Stimulated activated CD4-positive, alpha-beta T cell treated with anti-CD3 and anti-CD28 coated beads, Interleukin-4, amount 100 ng/mL, for 4 hours (primary cell): ENCODE measurements at regions not wholly inside any gene's neighbourhood (a gene's known extent, or its start where the extent isn't known, plus 50 kb on each side); places are given as distances from the start of the nearest gene placed in this dataset.
"Not testable (repeated sequence)": the region's sequence is repeated elsewhere in the genome, so short reads cannot be mapped to it uniquely, and the experiment has no call there.

Source experiments
- DNase-seq, 2 experiments: peaks; one replicate each; pipeline ENCODE4 v3.0.0-alpha.2; 2020

DNA sequence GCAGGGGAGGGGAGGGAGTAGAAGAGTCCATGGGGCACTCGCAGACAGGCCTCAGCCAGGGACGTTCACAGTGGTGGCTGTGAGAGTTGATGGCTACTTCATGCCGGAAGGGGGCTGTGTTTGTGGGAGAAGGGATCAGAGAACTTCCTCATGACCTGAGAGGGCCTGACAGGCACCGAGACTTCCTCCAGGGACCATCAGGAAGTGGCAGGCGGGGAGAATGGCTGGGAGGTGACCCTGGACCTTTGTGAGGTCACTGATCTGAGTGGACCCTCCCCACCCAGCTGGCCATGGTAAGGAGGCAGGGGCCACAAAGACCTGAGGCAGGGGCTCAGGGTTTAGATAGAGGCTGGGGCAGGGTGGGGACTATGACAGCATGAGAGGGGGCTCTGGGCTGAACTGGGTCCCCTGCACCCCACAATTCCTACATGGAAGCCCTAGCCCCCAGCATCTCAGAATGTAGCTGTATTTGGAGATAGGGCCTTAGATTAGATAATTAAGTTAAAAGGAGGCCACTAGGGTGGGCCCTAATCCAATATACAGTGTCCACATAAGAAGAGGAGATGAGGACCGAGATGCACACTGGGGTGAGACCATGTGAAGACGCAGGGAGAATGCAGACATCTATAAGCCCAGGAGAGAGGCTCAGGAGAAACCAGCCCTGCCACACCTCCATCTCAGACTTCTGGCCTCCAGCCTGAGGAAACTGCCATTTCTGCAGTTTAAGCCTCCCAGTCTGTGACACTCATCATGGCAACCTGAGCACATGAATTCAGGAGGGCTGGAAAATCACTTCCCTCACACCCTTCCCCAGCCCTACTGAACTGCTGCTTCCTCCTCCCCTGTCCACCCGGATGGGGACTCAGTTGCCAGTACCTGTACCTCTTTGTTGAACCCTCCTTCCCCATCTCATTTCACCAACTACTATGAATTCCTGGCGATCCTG, 273.9 kb upstream of the ZNF32 start:
- no peak for DNase-seq

DNA sequence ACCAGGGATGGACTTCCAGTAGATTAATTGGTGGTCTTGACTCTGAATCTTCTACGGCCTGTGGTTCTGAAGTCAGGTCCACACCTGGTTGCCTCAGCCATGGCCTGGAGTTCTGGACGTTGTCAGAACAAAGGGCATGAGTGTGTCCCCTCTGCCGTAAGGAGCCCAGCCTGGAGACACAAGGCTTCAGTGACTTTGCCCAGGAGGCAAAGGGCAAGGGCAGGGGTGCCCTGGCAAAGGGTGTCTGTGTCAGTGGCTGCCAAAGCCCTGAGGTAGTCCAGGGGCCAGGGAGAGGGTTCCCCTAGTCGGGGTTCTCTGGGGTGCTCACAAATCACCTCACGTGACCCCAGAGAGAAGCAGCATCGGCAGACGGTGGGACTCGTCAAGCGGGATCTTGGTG, 273.2 kb upstream of the ZNF32 start:
- DNase-seq = no peak

DNA sequence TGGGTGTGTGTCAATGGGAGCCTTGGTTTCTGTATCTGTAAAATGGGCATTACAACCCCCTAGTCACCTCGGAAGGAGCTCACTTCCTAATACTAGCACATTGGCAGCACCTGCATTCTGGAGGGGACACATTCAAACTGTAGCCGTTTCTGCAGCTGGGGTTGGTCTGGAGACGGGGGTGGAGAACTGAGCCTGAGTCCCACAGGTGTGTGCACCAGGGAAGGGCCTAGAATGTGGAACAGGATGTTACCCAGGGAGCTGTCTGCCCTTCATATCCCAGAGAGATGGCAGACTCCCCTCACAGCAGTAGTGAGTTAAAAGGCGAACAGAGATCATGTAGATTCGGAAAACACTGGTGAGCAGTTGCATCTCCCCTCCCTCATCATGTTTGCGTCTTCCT, 272.8 kb upstream of the ZNF32 start:
- DNase-seq = no peak

DNA sequence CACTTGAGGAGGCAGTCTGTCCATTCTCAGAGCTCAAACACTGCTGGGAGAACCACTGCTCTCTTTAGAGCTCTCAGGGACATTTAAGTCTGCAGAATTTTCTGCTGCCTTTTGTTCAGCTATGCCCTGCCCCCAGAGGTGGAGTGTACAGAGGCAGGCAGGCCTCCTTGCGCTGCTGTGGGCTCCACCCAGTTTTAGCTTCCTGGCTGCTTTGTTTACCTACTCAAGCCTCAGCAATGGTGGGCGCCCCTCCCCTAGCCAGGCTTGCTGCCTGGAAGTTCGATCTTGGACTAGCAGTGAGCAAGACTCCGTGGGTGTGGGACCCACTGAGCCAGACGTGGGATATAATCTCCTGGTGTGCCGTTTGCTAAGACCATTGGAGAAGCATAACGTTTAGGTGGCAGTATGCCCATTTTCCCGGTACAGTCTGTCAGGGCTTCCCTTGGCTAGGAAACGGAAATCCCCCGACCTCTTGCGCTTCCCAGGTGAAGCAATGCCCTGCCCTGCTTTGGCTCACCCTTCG, 271.6 kb upstream of the ZNF32 start:
- not testable (repeated sequence) for DNase-seq

DNA sequence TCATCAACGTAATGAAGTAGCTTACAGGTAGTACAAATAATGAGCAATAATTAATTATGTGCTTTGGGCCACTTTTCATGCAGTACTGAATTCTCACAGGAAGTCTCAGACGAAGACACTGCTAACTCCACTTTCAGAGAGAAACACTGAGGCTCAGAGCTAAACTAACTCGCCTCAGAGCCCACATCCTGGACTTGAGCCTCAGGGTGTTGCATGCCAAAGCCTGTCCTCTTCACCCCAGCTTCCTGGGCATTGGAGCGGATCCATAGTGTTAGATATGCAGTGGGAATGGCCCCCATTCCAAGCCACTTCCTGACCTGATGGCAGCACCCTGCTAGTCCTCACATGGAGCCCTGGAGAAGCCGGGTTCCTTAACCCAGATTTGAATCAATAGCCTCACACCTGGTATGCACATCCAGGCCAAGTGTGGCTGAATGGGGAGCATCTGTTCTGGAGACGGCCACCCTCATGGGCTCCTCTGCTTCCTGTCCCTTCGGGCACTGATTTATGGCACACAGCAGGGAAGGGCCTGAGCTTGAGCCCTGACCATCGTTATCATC, 265.1 kb upstream of the ZNF32 start:
- DNase-seq = no peak

DNA sequence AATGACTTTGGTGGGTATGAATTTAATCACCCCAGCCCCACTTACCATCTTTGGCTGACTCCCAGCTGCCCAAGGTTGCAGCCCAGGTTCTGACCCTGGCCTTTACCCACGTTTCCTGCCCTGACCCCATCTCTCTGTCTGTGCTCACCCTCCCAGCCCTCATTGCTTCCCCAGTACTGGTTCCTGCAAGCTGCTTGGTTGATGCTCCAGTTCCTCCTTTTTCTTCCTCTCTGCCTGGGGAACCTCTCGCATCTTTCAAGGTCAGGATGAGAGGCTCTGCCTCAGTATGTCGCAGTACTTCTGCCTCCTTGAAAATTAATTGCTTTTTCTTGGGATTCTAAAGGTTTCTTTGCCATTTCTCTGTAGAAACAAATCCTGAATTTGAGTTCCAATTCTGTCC, 263.8 kb upstream of the ZNF32 start:
- no peak for DNase-seq

DNA sequence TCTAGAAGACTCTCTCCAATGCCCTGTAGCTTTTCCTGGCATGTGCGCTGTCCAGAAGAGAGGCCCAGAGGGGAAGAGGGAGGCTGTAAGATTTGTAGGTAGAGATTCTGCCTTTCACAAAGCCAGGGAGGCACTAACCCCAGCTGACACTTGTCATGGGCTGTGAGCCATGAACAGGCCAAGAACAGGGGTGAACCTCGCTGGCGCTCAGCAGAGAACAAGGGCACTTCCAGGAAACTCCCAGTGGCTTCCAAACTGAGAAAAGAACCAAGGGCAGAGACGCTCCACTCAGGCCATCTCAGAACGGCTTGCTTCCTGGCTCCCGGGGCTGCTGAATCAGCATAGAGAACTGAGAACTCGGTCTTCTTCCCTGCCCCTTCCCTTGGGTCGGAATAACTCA, 257.8 kb upstream of the ZNF32 start:
- DNase-seq = no peak

DNA sequence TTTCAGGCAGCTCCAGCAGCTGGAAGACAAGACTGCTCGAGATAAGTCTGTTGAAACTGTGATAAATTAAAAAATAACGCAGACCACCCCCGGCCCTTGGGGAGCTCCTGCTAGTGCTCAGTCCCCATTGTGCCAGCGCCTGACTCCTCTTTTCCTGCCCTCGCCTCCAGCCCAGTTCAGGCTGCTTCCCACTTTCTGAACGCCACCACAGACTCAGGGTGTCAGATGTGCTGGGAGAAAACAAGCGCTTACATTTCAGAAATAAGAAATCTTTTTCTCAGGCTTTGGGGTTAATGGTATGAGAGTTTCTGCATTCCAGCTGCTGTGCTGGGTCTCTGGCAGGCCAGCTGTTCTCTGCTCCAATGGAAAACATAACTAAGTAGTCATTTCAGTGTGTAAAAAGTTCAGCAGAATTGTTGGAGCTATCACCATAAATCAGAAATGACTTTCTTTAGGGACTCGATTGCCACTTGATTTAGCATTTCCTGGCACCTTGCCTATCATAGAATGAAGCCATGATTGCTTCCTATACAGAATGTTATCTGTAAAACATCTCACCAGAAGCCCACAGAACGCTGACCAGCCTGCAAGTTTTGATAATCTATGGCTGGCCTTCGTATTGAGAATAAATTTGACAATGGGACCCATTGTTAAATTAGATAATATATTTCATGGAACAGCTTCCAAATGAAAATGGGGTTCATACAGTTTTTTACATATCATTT, 257.0 kb upstream of the ZNF32 start:
- no peak for DNase-seq

DNA sequence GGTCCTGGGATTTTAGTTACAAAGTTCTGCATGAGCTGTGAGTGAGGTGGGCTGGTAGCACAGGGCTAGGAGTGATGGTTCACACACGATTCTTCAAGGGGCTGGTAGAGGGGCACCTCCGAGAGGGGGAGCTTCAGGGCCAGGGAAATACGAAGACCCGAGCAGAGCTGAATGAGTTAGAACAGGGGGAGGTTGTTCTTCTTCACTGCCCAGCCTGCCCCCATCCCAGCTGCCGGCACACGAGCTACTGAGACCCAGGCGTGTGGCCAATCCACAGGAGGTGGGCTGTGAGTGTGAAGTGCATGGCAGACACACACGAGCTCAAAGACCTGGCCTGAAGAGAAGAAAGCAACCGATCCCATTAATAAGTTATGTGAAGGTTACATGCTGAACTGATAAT, 256.2 kb upstream of the ZNF32 start:
- no peak for DNase-seq

DNA sequence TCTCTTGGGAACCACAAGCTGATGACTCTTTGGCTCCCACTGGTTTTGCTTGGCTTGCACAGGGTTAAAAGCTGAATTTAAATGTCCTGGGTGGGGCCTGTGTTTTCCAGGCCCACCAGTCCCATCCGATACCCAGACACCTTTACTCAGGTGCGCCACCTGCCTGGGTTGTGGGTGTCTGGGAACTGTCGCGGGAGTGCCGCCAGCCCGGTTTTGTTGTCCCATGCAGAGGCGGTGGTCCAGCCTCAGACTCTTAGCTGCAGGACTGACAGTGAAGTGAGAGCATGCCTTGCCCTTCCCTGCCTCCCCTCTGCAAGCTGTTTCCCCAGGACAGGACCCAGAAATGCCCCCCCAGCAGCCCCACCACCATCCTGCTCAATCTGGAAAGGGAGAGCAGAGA, 255.6 kb upstream of the ZNF32 start:
- DNase-seq = no peak

DNA sequence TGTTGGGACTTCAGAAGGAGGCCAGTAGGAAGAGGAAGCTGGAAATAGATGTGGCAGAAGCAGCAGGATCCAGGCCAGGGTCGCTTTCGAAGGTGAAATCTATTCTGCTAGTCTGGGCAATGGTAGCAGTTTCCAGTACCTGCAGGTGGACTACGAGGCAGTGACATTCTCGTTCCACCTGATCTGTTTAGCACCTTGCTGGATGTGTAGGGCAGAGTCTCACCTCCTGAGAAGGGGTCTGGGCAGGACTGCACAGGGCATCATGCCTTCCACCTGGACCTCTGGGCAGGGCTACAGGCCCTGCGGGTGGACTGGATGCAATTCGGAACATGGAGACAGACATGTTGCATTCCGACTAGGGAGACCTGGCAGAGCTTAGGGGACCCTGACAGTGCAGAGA, 254.8 kb upstream of the ZNF32 start:
- no peak for DNase-seq

DNA sequence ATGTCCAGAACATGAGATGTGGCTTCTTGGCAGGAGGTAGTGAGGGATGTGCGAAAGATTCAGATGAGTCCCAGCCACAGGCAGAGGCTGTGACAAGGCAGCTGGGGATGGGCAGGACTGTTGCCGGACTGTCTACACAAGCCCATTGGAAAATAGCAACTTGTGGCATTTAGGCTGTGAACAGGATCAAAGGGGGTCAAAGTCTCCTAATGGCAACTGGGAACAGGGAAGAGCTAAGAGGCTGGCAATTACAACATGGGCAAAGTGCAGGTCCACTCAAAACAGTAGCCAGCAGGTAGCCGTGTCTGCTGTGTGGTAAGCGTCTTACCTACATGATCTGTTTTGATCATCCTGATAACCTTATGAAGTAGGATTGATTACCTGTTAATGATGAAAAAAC, 254.2 kb upstream of the ZNF32 start:
- DNase-seq = no peak

DNA sequence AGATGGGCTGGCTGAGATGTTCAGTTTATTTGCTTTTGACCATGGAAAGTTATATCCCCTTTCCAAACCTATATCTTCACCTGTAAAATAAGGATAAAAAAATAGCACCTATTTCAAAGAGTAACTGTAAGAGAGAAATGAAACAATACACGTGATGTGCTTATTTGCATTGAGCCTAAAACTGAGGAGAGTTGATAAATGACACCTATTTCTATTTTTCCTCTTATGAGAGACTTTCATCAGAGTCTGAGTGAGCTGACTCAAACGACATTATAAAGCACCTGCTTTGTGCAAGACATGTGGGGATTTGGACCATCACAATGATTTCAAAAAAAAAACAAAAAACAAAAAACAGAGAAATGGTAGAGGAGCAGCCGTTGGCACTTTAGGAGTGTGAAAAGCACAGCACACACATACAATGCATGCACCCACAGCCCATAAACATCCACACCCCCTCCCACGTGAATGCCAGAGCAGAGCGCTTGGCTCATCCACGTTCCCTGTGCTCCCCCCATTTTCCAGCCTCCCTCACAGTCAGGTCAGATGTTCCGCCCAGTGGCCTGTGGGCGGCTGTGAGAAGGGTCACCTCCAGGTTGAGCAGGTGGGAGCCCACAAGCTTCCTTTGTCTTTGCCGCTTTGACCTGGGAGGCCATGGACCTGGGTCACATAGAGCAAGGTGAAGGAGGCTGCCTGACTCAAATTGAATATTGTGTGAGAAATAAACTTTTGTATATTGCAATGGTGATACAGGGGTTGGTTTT, 253.2 kb upstream of the ZNF32 start:
- DNase-seq = no peak

DNA sequence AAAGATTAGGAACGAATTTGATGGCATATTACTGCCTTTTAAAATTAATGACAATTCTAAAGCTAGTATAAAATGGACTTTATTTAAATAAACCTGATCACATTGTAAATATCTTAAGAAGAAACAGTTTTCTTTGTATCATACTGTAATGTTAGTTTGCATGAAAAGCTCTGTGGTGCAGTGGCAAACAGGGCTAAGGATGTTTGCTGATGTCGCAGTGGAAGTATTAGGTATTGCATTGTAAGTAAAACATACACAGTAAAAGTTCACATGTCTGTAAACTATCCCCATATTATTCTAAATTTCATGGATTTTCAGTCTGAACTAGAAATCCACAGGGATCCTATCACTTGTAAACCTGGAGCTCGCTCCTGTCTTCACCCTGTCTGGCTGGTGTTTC, 252.6 kb upstream of the ZNF32 start:
- DNase-seq = no peak

DNA sequence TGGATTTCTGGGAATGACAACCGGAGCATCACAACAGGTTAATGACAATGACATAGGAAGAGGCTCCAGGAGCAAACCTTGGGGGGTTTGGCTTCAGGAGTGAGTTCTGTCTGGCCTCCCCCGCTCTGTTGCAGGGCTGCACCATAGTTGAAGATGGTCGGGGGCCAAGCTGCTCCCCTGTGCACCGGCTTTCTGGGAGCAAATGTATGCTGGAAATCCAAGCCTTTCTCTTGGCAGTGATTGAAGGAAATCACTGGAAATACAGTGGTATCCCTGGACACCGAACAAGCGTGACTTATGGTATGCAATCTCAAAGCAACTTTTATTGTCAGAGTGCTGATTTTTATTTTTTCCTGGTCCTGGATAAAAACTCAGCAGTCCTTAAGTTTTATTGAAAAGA, 251.9 kb upstream of the ZNF32 start:
- DNase-seq = no peak

DNA sequence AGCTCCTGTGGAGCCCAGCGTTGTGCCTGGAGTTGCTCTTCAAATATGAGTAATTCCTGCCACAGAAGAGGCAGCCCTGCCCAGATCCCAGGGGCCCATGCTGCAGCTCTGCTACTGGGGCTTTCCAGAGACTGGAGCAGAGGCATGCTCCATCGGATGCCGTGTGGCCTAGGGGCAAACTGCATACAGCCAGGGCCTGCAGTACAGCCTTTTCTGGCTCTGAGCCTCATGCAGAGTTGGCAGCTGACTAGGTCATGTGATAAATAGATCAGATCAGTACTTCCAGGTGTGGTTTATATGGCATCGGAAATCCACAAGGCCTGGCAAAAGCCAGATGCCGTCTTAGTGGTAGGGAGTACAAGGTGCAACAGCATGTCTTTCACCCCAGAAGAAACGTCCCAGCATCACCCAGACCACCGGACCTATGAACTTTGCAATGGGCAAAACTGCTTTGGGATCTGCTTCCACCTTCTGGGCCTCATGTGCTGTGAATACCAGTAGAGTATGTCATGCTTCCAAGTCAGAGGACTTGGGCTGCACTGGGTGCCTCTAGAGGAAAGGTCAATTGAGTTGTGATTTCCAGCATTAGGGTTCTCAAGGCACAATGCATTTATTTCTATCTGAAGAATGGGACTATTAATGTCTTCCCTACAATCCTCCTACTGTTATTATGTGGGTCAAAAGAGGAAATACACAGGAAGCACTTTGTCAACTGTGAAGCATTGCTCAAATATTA, 250.7 kb upstream of the ZNF32 start:
- DNase-seq = no peak

DNA sequence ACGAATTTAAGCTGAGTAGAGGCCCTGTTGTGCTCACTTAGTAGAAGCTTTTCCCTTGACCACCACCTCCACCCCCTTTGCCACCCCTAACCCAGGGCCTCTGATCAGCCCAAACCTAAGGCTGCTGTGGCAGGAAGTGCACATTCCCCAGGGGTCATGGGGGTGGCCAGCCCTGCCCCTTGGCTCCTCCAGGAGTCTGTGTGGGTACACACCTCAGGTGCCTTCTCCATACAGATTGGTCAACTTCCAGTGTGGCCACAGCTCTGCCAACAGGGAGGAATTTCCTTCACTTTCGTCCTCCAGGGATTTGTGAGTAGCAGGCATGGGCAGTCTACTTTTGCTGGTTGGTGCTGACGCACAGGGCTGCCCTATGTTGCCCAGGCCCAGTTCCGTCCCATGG, 249.9 kb upstream of the ZNF32 start:
- DNase-seq = no peak

DNA sequence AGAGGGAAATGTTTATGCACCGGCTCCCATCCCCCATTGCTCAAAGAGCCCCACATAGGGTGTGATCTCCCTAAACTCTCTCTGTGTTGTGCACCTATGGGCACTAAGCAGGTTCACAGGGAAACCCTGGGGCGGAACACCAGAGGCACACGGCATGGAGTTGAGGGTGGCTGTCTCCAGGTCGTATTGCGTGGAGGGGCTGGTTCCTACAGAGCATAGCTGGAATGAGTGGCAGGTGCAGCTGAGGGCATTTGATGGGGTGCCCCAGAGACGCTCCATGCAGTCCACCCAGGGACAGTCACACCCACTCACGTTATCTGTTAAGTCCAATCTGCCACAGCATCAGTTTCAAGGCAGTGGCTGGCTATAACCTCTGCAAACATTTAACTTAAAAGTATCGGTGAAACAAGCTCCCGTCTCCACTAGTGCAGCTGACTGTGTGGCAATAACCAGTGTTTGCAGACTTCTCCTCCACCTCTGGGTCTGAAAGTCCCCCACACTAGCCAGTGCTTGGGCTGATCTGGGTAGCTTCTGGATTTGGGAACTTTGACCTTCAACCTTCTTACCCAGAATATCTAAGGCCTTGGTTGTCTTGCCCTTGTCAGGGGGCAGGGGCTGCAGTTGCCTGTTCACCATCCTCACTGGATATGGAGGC, 249.2 kb upstream of the ZNF32 start:
- DNase-seq = no peak

DNA sequence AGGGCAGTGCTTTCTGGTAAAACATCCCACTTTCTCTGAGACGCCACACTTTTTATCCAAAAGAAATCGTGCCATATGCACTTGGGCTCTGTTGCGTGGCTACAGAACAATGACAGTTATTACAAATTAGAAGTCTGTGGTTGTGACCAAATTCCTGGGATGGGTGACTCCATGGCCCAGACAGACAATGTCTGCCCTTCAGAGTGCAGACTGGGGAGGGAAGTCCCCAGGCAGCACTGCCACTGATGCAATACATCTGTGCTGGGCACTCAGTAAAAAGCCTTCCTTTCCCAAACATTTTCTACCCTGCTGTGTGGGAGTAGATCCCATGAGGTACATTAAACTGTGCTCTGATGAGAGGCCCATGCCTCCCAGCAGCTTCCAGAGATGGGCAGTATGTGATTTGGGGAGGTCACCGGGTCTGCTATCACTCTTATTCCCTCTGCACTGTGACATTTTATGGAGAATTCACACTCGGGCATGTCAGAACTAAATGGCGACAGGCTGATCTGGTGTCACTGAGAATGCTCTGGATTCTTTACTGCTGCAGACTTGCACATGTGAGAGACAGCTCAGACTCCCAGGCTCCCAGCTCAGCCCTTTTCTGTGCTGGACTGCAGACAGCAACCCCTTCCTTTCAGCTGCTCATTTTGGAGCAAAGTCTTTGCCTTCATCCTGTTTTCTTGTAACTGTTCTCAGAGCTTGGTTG, 243.5 kb upstream of the ZNF32 start:
- DNase-seq = no peak

DNA sequence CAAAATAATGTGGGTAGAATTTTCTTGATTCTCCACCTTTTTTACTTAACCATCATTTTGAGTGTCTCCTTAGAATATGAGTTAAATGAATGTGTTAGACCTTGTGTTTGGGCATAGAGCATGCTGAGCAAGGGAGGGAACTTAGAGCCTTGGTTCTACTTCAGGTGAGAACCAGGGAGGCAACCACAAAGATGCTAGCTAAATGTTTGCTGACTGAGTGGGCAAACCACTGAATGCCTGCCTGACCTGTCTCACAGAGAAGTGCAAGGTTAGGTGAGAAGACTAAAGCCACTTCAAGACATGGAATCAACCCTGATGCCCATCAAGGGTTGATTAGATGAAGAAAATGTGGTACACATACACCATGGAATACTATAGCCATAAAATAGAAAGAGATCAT, 242.6 kb upstream of the ZNF32 start:
- DNase-seq = no peak

DNA sequence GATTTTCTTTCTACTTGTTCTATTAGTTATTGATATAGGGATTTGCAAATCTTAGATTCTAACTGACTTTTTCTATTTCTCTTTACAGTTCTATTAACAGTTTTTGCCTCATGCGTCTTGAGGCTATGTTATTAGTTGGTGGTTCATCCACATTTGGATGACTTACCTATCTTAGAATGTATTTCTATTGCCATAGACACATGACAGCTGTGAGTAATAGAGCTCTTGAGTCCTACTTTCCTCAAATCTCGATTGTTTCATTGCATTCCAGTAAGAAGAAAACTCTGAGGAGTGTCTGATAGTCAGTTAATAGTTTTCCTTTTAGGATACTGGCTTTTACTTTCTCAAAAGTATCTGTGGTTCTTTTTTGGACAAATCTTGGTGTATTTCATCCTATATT, 241.4 kb upstream of the ZNF32 start:
- no peak for DNase-seq
